CD4-positive, alpha-beta T cell treated with Interleukin-17A for 4 hours (primary cell): ENCODE measurements at regions not wholly inside any gene's neighbourhood (a gene's known extent, or its start where the extent isn't known, plus 50 kb on each side); places are given as distances from the start of the nearest gene placed in this dataset.

Experiments used
- DNase-seq: peaks from one replicate; pipeline ENCODE4 v3.0.0-alpha.2; 2020; ENCODE audit warnings: mixed read lengths

DNA sequence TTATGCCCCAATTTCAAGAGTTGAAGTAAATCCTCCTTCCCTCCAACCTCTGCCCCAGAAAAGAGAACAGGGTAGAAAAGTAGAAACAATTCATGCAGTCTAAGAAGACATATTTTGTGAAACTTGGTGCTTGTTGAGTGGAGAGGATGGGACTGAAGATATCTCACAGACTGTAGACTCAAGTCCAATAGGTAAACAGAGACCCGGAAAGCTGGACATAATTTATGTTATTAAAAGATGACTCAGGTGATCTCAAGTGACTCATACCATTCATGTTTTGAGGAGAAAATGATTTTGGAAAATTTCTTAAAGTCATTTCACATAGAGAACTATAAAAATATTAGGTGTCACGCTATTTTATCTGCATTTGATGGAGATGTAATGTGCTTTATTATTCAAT, 203.1 kb upstream of the SOX9 start:
- no peak for DNase-seq

DNA sequence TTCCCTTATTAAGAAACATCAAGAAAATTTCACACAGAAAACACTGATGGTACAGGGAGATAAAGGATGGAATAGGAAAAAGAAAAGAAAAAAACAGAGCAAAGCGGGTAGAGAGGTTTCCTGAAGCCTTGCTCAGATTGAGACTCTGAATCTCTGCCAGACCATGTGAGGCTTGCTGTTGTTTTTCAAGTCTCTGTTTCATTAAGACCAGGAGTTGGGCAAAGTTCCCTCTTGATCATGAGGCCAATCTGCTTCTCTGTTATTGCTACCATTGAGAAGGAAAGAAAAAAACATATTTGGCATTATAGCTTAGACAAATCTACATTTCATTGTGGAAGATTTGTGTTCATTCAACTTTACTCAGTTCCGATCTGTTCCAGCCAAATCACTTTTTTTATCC, 201.6 kb upstream of the SOX9 start:
- no peak for DNase-seq

DNA sequence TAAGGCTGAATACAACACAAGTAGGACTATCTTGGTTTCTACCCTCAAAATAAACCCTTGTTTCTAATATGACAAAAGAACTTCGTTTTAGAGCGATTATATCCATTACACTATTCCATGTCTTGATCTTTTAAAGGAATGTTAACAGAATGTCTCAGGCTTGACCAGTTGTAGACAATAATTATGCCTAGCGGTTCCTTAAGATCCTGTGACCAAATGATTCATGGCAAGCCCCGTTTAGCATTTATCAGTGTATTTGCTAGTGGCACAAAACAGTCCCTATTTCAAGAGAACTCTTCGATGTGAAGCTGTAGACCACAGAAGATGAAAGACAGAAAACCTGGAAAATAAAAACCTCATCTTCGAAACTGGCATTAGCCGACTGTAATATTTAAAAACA, 200.9 kb upstream of the SOX9 start:
- no peak for DNase-seq

DNA sequence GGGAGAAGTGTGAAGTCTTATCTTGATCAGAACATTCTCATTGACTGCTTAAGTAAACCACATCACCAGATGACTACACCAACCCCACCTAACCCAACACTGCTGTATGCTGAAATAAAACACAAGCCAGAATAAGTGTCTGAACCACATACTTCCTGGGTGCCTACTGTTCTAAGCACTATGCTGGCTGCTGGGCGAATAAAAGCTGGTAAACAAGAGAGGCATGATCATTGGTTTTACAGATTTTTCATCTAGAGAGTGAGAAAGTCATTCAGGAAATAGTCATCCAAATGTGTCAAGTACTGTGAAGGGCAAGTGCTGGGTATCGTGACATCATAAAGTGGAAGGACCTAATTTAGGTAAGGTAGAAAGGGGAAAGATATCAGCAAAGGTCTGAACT, 199.0 kb upstream of the SOX9 start:
- DNase-seq = no peak

DNA sequence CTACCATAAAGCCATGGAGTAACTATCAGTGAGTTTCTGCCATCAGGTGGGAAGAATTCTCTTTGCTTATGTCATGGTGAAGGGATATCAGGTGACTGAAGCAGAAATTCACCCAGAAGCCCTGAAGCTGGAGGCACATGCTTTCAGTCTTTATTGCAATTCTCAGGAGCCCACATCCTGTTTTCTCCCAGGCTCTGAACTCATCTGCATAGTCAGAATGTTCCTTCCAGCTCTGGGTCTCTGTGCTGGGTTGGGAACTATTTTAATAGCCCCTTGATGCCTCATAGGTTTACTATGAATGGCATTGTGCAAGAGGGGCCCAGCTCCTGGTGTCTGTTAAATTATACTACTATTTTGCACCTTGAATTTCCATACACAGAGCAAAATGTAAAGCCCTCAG, 198.4 kb upstream of the SOX9 start:
- DNase-seq = no peak

DNA sequence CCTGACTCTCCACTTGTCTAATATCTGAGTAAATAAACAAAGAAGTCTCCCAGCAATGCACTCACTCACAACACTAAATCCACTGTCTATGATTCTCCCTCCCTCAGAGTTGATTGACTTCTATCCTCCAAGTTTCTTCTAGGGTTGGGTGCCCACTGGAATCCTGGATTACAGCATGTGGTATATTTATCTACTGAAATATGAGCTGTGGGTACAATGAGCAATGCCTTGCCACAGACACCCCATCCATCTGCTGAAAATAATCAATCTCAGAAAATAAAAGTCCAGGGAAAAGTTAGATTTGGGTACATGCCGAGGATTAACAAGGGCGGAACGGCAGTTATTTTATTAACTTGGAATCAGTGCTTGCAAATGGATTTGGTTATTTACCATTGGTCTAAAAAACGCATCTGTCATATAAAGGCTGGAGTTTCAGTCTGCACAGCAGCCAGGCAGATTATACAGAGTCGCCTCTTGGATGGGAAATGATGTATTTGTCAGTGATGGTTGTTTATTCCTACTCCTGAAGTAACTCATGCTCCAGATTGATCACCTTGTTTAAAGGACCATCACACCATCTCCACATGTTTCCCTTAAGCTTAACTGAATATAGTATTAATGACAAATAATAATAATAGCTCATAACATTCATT, 193.9 kb upstream of the SOX9 start:
- no peak for DNase-seq

DNA sequence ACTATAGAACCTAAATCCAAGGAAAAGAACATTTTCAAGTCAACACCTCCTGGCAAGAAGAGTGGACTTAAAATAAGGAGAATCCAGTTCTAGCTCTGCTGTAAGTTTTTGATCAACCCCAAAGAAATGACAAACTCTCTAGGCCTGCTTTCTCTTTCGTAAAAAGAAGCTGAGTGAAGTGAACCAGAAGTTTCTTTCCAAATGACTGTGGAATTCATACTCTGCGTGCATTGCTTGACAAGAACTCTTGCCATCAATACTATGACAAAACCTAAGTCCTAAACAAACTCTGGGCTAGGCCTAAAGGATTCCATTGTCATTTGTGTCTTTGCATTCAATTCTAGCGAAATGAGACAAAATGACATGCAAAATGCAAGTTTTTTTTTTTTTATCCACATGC, 187.5 kb upstream of the SOX9 start:
- DNase-seq = no peak

DNA sequence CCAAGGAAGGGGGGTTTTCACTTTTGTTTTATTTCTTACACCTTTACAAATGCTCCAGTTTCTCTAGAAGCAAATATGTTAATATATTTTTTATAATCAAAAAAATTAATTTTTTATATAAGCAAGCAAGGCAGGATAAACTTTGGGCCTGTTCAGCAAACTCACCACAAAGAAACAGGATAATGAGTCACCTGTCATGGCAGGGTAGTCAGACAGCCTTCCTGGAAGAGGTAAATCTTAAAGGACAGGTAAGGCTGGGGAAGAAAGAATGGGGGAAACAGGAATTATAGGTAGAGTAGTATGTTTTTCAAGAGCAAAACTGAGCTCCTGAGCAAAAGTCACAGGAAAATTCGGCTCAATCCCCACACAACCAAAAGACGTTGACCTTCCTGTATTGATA, 186.3 kb upstream of the SOX9 start:
- DNase-seq = no peak

DNA sequence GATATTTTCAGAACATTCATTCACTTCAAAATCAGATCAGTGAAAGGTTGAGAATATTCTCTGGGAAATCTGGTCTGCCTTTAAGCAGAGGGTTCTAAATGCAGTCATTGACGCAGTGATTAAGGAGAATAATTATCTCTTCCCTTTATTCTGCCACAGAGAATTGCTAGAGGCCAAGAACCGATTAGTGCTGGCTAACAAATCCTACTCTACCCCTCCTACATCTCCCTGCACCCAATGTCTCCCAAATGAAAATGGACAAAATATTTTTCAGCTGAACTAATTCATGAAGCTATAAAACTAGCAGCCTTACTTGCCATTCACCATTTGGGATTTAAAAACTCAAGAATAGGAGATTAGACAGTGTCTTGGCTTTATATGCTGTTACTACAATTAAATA, 185.5 kb upstream of the SOX9 start:
- no peak for DNase-seq

DNA sequence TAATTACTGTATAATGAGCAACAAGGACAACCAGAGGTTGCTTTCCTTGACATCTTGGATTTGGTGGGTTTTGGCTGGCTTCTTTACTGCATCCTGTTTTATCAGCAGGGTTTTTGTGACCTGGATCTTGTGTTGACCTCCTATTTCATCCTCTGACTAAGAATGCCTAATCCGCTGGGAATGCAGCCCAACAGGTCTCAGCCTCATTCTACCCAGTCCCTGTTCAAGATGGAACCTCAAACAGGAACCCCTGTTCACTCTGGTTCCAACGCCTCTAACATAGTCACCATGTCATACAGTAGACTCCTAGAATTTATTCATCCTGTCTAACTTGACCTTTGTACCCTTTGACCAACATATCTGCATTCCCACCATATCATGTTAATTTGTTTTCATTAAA, 183.8 kb upstream of the SOX9 start:
- no peak for DNase-seq

DNA sequence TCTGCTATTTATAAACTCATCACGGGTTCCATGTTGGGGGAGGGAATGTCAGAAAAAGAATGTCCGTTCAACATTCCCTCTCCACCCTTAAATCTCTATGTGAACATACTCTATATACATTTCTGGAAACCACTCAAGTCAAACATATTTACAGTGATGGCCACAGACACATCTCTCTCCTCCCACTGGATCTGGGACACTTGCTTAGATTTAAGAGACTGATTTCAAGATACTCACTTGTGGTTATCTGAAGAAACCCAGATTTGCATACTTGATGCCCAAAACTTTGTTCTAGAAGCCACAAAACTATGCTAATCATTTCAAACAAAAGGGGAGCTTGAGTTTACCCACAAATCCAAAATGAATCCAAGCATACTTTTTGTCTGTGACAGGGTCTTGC, 182.9 kb upstream of the SOX9 start:
- DNase-seq = no peak

DNA sequence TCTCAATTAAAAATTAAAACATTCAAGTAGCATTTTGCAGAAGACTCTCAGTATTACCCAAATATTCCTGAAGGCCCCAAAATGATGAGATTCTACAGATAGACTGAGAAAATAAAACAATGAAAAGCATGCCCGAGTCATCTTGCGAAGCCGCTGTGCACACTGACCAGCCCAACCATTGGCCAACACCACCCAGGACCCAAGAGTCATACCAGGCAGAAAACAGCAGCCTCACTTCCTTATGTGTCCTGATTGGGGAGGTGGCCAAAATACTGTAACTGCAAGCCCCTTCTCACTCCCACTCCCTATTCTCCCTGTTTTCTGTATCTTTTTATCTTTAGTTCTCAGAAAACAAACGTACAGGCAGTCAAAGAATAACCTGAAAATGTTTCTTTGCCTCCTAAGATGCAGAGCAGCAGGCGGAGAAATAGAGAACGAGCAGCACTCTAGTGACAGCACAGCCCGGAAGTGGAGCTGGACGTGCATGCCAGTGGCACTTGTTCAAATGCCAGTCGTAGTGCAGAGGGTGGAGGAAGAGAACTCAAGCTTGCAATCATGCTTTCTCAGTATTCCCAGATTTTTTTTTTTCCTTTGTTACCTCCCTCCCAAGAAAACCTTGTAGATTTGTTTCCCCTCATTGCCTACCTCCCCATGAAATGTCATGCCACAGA, 182.3 kb upstream of the SOX9 start:
- no peak for DNase-seq

DNA sequence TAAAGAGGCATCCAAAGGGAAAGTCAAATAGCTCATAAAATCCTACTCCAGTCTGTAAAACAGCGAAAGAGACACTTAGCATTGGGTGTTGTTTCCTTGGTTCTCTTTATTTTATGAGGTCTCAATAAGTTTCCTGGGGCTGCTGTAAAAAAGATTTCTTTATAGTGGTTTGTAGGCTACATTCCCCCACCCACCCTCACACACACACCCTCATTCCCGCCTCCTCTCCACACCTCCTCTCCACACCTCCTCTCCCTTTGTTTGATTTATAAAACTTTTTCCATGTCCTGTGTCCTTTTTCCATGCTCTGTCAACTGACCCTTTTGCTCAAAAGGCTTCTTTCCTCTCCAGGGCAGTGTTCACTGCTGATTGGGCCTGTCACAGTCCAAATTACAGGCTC, 178.9 kb upstream of the SOX9 start:
- DNase-seq = no peak

DNA sequence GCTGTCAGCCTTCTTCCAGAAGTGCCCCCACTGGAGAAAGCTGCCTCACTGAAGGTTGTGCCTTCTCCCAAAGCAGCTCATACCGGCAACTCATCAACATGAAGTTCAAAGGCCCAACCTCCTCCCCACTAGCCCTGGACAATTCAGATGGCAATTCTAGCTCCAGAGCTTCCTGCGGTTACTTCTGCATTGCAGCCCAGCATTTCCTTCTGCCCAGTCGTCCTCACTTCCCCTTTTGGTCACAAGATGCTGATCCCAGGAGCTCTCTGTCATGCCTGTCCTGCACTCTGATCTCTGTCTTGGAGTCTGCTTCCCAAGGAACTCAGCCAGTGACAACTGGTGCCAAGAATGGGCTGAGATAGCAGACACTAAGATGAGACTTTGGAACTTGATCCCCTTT, 178.2 kb upstream of the SOX9 start:
- no peak for DNase-seq

DNA sequence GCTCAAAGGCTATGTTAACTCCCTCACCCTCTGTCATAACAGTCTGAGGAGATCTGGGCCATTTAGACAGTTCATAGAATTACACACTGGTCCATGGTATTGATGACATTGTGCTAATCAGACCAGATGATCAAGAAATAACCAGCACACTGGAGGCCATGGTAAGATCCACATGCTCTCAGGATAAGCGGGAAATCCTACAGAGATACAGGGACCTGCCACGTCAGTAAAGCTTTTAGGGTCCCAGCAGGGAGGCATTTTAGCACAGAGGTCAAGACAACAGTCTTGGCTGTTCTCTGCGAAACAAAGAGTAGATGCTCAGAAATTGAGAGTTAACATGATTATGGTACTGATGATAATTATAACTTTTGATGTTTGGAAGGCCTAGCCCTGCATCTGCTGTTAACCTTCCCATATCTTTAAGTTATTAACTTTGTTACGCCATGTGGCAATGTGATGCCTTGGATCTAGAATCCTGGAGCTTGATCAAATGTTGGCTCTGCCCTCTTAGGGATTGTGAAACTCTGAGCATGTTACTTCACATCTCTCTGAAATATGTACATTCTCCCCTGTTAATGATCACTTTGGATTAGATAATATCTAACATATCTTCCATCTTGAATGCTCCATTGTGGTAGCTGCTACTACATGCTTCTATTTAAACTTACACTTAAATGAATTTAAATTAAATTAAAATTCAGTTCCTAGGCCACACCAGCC, 172.0 kb upstream of the SOX9 start:
- DNase-seq = no peak

DNA sequence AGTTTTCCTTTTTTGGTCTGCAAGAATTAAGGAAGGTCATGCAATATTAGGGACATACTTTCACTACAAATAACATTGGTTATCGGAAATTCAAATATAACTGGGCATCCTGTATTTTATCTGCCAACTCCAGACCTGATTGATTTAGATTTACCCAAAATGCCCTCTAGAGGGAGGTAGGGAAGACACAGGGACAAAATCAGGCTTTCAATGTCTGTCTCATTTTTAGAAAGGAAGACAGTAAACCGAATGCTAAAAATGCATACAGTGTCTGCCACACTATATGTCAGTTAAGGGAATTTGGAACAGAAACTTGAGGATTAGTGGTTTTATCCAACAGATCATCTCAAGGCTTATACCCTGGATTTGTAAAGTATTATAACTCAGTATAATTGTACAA, 161.7 kb upstream of the SOX9 start:
- DNase-seq = no peak

DNA sequence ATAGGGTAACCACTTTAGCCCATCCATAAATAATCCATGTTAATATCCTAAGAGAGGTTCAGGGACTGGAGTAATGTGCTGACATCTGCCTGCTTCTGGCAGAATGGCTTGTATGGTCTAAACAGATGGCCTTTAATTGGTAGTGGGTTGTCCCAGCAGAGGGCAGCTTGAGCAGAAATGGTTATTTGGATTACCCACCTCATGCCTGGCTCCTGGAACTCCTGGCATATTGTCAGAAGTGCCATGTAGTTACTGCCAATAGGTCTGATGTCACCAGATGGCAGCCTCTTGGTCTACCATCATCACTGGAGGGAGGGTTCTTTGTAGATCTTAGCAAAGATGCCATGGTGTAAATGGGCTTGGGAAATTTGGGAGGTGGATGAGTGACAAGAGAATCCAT, 157.5 kb upstream of the SOX9 start:
- no peak for DNase-seq

DNA sequence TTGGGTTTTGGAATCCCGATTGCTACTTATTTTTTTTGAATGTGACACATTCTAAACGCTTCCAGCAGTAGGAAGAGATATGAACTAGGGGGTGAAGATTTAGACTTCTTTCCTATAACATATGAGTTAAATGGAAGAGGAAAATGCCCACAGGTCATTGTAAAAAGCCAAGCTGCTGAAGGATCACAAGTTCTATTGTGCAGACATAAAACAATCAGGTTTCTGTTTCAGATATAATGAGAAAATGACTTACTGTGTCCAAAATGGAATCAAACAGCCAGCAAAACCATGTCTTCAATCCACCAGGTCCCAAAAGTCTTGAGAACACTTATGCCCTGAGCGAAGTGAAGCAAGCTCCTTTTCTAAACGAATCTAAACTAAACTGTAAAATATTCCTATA, 157.0 kb upstream of the SOX9 start:
- no peak for DNase-seq

DNA sequence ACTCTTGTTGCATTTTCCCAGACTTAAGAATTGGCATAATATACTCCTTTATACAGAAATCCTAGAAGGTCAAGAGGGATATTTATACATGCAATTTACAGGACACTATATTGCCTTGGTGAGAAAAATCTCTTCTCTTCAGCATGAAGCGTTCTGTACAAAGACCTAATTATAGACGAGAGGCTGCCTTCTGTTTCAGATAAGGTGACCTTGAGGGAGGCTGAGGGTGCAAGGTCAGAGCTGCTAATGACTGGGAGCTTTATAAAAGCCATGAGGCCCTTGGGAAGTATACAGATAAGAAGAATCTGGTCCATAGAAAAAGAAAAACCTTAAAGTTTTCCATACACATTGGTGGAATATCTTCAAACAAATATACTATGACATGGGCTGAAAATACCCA, 156.3 kb upstream of the SOX9 start:
- DNase-seq = no peak

DNA sequence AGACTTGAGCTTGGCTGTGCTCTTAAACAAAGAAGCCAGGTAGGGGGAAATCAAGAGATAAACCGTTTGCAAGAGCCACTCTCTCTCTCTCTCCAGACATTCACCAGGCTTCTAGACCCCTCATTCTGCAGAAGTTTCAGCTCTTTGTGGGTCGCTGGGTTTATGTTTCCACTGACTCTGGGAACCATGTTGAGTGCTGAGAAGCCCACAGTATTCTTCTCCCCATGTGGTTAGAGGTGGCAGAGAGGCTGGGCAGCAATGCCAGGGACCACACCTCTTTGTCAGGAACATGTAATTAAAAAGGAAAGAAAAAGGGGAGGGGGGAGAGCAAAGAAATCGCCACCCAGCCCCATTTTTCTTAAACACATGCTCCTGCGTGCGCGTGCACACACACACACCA, 154.8 kb upstream of the SOX9 start:
- no peak for DNase-seq

DNA sequence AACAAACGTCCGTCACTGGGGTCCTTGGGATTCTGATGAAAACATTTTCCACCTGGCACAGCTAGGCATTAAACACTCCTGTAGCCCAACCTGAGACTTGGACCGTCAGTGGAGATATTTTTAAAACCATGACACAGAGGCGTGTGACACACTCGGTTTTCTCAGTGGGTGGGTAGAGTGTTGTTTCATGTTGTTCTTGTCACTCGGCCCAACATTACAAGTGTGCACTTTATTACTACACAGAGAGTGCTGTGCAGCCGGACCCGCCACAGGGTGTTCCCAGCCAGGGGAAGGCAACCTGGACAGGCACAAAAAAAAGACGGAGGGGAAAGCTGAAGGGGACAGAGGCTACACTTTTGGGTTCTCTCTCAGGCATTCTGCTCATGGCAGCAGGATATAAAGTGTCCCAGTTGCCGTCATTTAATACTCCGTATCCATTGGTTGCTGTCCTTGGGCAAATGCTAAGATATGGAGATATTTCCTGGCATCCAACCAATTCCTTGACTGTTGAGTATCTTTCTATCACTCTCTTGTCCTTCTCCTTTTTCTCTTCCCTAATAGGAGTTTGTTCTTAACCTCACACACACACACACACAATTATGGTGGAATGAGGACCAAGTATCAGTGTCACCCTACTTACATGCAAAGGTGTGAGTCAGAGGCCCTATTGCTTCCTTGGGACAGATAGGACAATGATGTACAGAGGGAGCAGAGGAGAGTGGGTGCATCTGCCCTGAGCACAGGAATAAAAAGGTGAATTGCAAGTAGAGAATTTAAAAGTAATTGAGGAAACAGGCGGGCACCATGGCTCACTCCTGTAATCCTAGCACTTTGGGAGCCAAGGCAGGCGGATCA, 154.1 kb upstream of the SOX9 start:
- DNase-seq = no peak

DNA sequence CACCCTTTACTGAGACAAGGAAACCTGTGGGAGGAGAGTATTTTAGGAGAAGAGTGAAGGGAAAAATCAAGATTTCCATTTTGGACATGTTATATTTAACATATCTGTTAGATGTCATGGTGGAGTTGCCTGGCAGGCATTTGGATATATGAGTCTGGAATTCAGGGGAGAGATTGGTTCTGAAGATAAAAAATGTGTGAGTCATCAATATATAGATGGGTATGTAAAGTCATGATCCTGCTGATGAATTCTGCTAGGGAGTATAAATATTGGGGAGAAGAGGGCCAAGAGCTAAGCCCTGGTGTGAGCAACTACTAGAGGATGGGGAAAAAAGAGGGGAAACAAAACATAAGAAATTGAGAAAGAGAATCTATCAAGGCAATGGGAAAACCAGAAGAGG, 151.3 kb upstream of the SOX9 start:
- no peak for DNase-seq

DNA sequence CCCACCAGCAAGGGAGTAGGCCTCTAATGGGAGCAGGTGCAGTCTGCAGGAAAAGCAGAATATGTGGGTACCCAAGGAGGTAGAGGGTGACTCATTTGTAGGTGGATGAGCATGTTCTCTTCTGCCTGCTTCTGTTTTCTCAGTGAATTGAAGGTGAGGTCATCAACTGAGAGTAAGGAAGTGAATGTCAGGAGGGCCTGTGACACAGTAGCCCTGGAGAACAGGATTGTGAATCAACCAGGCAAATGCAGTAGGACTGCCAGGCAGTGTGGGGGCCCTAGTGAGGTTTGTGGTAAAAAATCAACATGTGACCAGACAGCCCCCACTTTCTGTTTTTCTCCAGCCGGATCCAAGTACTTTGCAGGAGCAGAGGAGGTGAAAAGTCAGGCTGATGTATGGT, 150.5 kb upstream of the SOX9 start:
- DNase-seq = no peak

DNA sequence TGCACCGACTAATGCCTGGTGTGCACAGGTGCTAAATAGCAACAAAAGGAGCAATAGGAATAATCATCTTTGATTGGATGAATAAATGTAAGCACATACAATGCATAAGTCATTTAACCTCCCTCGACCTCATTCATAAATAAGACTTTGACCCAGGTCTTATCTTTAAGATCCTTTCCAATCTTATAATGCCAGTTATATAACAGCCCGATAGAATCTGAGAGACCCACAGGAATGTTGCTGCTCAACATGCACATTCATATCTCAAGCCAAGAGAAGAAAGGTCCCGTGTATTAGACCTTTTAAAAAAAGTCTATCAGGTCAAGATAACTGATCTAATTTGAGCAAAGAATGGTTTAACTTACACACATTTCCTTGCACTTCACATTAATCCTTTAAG, 146.8 kb upstream of the SOX9 start:
- no peak for DNase-seq
